HG03135 (cell line): ENCODE measurements at regions not wholly inside any gene's neighbourhood (a gene's known extent, or its start where the extent isn't known, plus 50 kb on each side); places are given as distances from the start of the nearest gene placed in this dataset.

Experiments
- ATAC-seq: cut with Tn5 transposase; IDR thresholded peaks from one replicate; pipeline ENCODE4 v1.9.1; 2021; ENCODE audit warnings: mild to moderate bottlenecking, moderate library complexity; ENCODE audit not compliant: unreplicated experiment

- ATAC-seq, result no peak
These were observed 460.4 kb upstream of the BOD1L1 start for GRCh38 chr4:14087921-14088320.

GRCh38 chr4:14091531-14091930 lies 464.0 kb upstream of the BOD1L1 start:
- no peak for ATAC-seq

GRCh38 chr4:14091966-14092365 lies 464.4 kb upstream of the BOD1L1 start:
- ATAC-seq, result no peak

- no peak for ATAC-seq
These were observed 465.2 kb upstream of the BOD1L1 start for GRCh38 chr4:14092741-14093140.

- ATAC-seq, result no peak
These were observed 468.3 kb upstream of the BOD1L1 start for GRCh38 chr4:14095831-14096230.

- ATAC-seq, result no peak
These were observed 469.0 kb upstream of the BOD1L1 start for GRCh38 chr4:14096396-14096965.

- no peak for ATAC-seq
These were observed 472.8 kb upstream of the BOD1L1 start for GRCh38 chr4:14100349-14100748.

- no peak for ATAC-seq
These were observed 482.9 kb upstream of the BOD1L1 start for GRCh38 chr4:14110407-14110806.

GRCh38 chr4:14111730-14112181 lies 484.2 kb upstream of the BOD1L1 start:
- ATAC-seq, result no peak

- ATAC-seq, result no peak
These were observed 487.6 kb upstream of the BOD1L1 start for GRCh38 chr4:14115106-14115505.

- ATAC-seq, result no peak
These were observed 490.2 kb upstream of the BOD1L1 start for GRCh38 chr4:14117575-14118238.

- no peak for ATAC-seq
These were observed 497.3 kb upstream of the BOD1L1 start for GRCh38 chr4:14124816-14125215.

GRCh38 chr4:14125375-14126129 lies 498.0 kb upstream of the BOD1L1 start:
- ATAC-seq, result peak; percentile 96

GRCh38 chr4:14130551-14130950 lies 503.0 kb upstream of the BOD1L1 start:
- no peak for ATAC-seq

- ATAC-seq, result no peak
These were observed 503.8 kb upstream of the BOD1L1 start for GRCh38 chr4:14131335-14131734.

- ATAC-seq, result no peak
These were observed 504.8 kb upstream of the BOD1L1 start for GRCh38 chr4:14132301-14132700.

GRCh38 chr4:14138106-14138505 lies 510.6 kb upstream of the BOD1L1 start:
- no peak for ATAC-seq

GRCh38 chr4:14143892-14144291 lies 516.4 kb upstream of the BOD1L1 start:
- no peak for ATAC-seq

GRCh38 chr4:14149176-14150053 lies 521.9 kb upstream of the BOD1L1 start:
- no peak for ATAC-seq

- ATAC-seq, result no peak
These were observed 523.6 kb upstream of the BOD1L1 start for GRCh38 chr4:14151101-14151500.
